HG03280 (cell line): ENCODE measurements at regions not wholly inside any gene's neighbourhood (a gene's known extent, or its start where the extent isn't known, plus 50 kb on each side); places are given as distances from the start of the nearest gene placed in this dataset.

Source experiments
- ATAC-seq: cut with Tn5 transposase; IDR thresholded peaks from one replicate; pipeline ENCODE4 v1.9.1; 2021; ENCODE audit warnings: mild to moderate bottlenecking, moderate library complexity; ENCODE audit not compliant: unreplicated experiment

- no peak for ATAC-seq
Observed at GRCh38 chr4:44071959-44072955, 376.4 kb downstream of the KCTD8 start.

- ATAC-seq, result no peak
Observed at GRCh38 chr4:44086753-44087152, 361.9 kb downstream of the KCTD8 start.

- ATAC-seq, result no peak
Observed at GRCh38 chr4:44093390-44093789, 355.2 kb downstream of the KCTD8 start.

- no peak for ATAC-seq
Observed at GRCh38 chr4:44098973-44099372, 349.6 kb downstream of the KCTD8 start.

GRCh38 chr4:44100456-44100855 is 348.2 kb downstream of the KCTD8 start:
- ATAC-seq, result no peak

- no peak for ATAC-seq
Observed at GRCh38 chr4:44118971-44119680, 329.5 kb downstream of the KCTD8 start.

GRCh38 chr4:44120646-44121045 is 328.0 kb downstream of the KCTD8 start:
- no peak for ATAC-seq

- ATAC-seq, result no peak
Observed at GRCh38 chr4:44121210-44121609, 327.4 kb downstream of the KCTD8 start.
